ENCODE measurements at regions not wholly inside any gene's neighbourhood (a gene's known extent, or its start where the extent isn't known, plus 50 kb on each side); places are given as distances from the start of the nearest gene placed in this dataset.

DNA sequence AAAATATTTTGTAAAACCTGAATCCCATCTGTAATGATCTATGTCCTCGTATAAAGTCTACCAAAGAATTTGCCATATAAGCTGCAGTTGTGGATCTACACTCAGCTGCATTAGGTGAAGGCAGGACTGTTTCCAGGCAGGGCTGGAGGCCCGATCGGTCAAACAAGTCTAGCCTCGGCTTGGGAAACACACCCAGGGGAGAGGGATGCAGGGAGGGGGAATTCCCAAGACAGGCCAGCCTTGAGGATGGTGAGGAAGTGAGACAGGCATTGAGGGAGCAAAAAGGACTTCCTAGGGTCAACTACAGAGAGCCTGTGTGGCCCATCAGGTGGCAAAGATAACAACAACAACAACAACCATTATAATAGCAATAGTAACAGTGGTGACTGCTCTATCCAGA, 174.1 kb upstream of the FSTL4 start:
- no peak for TF ChIP-seq EGR1 (IDR thresholded peaks at IDR 0.05)
- no peak for TF ChIP-seq FOXM1 (IDR thresholded peaks at IDR 0.05; ENCODE audit: borderline replicate concordance, low read depth)
- no peak for TF ChIP-seq USF1 (IDR thresholded peaks at IDR 0.05)
- TF ChIP-seq EP300 (IDR thresholded peaks at IDR 0.05; ENCODE audit: borderline replicate concordance), result no peak
- TF ChIP-seq ZBTB7A (IDR thresholded peaks at IDR 0.05; ENCODE audit: low read depth), result no peak
- no peak for TF ChIP-seq CREB1 (IDR thresholded peaks at IDR 0.05; ENCODE audit: low read depth)
- TF ChIP-seq TCF12 (IDR thresholded peaks at IDR 0.05; ENCODE audit: low read depth), result no peak
- no peak for TF ChIP-seq CEBPB (IDR thresholded peaks at IDR 0.05)
- TF ChIP-seq, protein P1, sequence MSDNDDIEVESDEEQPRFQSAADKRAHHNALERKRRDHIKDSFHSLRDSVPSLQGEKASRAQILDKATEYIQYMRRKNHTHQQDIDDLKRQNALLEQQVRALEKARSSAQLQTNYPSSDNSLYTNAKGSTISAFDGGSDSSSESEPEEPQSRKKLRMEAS (IDR thresholded peaks at IDR 0.05), result no peak
- TF ChIP-seq REST (IDR thresholded peaks at IDR 0.05; ENCODE audit: low read depth), result no peak
- no peak for TF ChIP-seq NFIC (IDR thresholded peaks at IDR 0.05)

GRCh38 chr5:133785182-133785581, 172.8 kb upstream of the FSTL4 start:
- TF ChIP-seq USF1 (IDR thresholded peaks at IDR 0.05) (no peak), EP300 (IDR thresholded peaks at IDR 0.05; ENCODE audit: borderline replicate concordance) (no peak), RAD21 (IDR thresholded peaks at IDR 0.05; ENCODE audit: low read depth) (no peak), CEBPB (IDR thresholded peaks at IDR 0.05) (no peak), FOXM1 (IDR thresholded peaks at IDR 0.05; ENCODE audit: borderline replicate concordance, low read depth) (no peak), ZBTB7A (IDR thresholded peaks at IDR 0.05; ENCODE audit: low read depth) (no peak), TEAD4 (IDR thresholded peaks at IDR 0.05) (no peak), TAF1 (IDR thresholded peaks at IDR 0.05; ENCODE audit: low read depth) (no peak)

DNA sequence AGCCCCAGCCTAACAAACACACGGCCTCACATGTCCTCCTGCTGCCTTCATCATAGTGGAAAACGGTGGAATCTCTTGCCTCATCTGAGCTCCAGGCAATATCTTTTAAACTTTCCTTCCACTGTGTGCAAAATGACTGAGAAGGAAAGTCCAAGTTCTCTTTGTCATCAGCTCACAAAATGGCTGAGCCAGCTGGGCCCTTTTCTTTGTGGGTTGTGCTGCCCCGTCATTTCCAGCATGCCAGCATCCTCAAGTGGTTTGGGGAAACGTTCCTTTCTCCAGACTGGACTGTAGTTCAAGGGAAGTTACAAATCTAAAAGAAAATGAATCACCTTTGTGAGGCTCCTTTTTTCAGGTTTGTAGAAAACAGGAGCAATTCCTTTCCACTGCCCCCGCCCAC, 171.1 kb upstream of the FSTL4 start:
- TF ChIP-seq TCF12 (IDR thresholded peaks at IDR 0.05; ENCODE audit: low read depth), result no peak
- no peak for TF ChIP-seq TEAD4 (IDR thresholded peaks at IDR 0.05)
- no peak for TF ChIP-seq RAD21 (IDR thresholded peaks at IDR 0.05; ENCODE audit: low read depth)
- TF ChIP-seq REST (IDR thresholded peaks at IDR 0.05; ENCODE audit: low read depth), result no peak
- TF ChIP-seq ZBTB7A (IDR thresholded peaks at IDR 0.05; ENCODE audit: low read depth), result no peak
- no peak for TF ChIP-seq EP300 (IDR thresholded peaks at IDR 0.05; ENCODE audit: borderline replicate concordance)
- TF ChIP-seq EGR1 (IDR thresholded peaks at IDR 0.05), result no peak
- no peak for TF ChIP-seq USF1 (IDR thresholded peaks at IDR 0.05)
- no peak for TF ChIP-seq FOXM1 (IDR thresholded peaks at IDR 0.05; ENCODE audit: borderline replicate concordance, low read depth)
- no peak for TF ChIP-seq CREB1 (IDR thresholded peaks at IDR 0.05; ENCODE audit: low read depth)
- TF ChIP-seq CEBPB (IDR thresholded peaks at IDR 0.05), result no peak
- no peak for TF ChIP-seq TAF1 (IDR thresholded peaks at IDR 0.05; ENCODE audit: low read depth)
- TF ChIP-seq, protein P1 (IDR thresholded peaks at IDR 0.05), result no peak
- TF ChIP-seq YY1 (IDR thresholded peaks at IDR 0.05; ENCODE audit: low read depth), result no peak
- TF ChIP-seq NFIC (IDR thresholded peaks at IDR 0.05), result no peak

DNA sequence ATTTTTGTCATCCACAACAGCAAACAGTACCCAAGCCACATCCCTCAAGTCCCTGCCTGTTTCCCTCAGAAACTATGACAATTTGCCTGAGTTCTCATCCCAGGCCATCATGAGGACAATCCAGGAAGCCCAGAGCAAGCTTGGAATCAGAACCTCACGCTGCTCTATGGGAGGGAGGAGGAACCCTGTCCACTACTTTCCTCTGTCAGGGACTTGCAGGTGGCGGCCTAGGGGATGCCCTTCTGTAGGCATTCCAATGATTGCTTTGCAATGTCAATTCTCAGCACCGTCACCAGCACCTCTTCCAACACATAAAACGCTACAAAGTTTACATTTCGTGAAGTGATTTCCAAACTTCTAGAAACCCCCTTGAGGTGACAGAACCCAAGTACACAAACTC, 170.4 kb upstream of the FSTL4 start:
- no peak for TF ChIP-seq YY1 (IDR thresholded peaks at IDR 0.05; ENCODE audit: low read depth)
- TF ChIP-seq ZBTB7A (IDR thresholded peaks at IDR 0.05; ENCODE audit: low read depth), result no peak
- TF ChIP-seq FOXM1 (IDR thresholded peaks at IDR 0.05; ENCODE audit: borderline replicate concordance, low read depth), result no peak
- TF ChIP-seq EP300 (IDR thresholded peaks at IDR 0.05; ENCODE audit: borderline replicate concordance), result no peak
- no peak for TF ChIP-seq TAF1 (IDR thresholded peaks at IDR 0.05; ENCODE audit: low read depth)
- no peak for TF ChIP-seq NFIC (IDR thresholded peaks at IDR 0.05)
- no peak for TF ChIP-seq TEAD4 (IDR thresholded peaks at IDR 0.05)
- TF ChIP-seq, protein P1 (IDR thresholded peaks at IDR 0.05), result no peak

GRCh38 chr5:133781436-133782225, 169.3 kb upstream of the FSTL4 start:
- no peak for TF ChIP-seq CREB1 (IDR thresholded peaks at IDR 0.05; ENCODE audit: low read depth)
- no peak for TF ChIP-seq EP300 (IDR thresholded peaks at IDR 0.05; ENCODE audit: borderline replicate concordance)
- no peak for TF ChIP-seq RAD21 (IDR thresholded peaks at IDR 0.05; ENCODE audit: low read depth)
- TF ChIP-seq TAF1 (IDR thresholded peaks at IDR 0.05; ENCODE audit: low read depth), result no peak
- TF ChIP-seq CEBPB (IDR thresholded peaks at IDR 0.05), result no peak
- TF ChIP-seq, protein P1 (IDR thresholded peaks at IDR 0.05), result no peak
- TF ChIP-seq ZBTB7A (IDR thresholded peaks at IDR 0.05; ENCODE audit: low read depth), result no peak
- no peak for TF ChIP-seq REST (IDR thresholded peaks at IDR 0.05; ENCODE audit: low read depth)
- no peak for TF ChIP-seq EGR1 (IDR thresholded peaks at IDR 0.05)
- TF ChIP-seq YY1 (IDR thresholded peaks at IDR 0.05; ENCODE audit: low read depth), result no peak
- no peak for TF ChIP-seq TEAD4 (IDR thresholded peaks at IDR 0.05)
- TF ChIP-seq TCF12 (IDR thresholded peaks at IDR 0.05; ENCODE audit: low read depth), result no peak
- no peak for TF ChIP-seq NFIC (IDR thresholded peaks at IDR 0.05)
- no peak for TF ChIP-seq FOXM1 (IDR thresholded peaks at IDR 0.05; ENCODE audit: borderline replicate concordance, low read depth)
- no peak for TF ChIP-seq USF1 (IDR thresholded peaks at IDR 0.05)
